HT-29 (cell line): ENCODE measurements at regions not wholly inside any gene's neighbourhood (a gene's known extent, or its start where the extent isn't known, plus 50 kb on each side); places are given as distances from the start of the nearest gene placed in this dataset. TPM values are rescaled to one million over a fixed set of nuclear protein-coding genes. Genes with fewer than 3 reads are reported as not detected.

Experiments
- small RNA-seq: library from RNA; depleted of rRNA; stranded (forward); fragments of <200 nt; gene quantifications from one replicate; pipeline ENCODE3, GENCODE V24; 2014

Small RNA genes in the stretch of these regions (small RNA-seq; reads per million reads assigned to genes)
- gene MIR548AJ1 = not detected
